Sigmoid colon (tissue), 3 donors: ENCODE measurements at regions not wholly inside any gene's neighbourhood (a gene's known extent, or its start where the extent isn't known, plus 50 kb on each side); places are given as distances from the start of the nearest gene placed in this dataset.

Source experiments
- POLR2A ChIP-seq, 2 donors: fragments of 450-650 bp; IDR thresholded peaks; one replicate each; pipeline ENCODE4 v1.6.1; 2016; ENCODE audit warnings: antibody characterized with exemption in 2 of 2, mild to moderate bottlenecking in 2 of 2, moderate library complexity in 2 of 2
- TF ChIP-seq, protein P1 (sequence below), 4 experiments: fragments of 450-650 bp in 3 of 4; fragments of 200-600 bp in 1 of 4; IDR thresholded peaks; one replicate each; pipeline ENCODE4 v1.5.1; 2016 to 2019; ENCODE audit warnings: antibody characterized with exemption in 4 of 4, mild to moderate bottlenecking in 3 of 4, moderate library complexity in 2 of 4

DNA sequence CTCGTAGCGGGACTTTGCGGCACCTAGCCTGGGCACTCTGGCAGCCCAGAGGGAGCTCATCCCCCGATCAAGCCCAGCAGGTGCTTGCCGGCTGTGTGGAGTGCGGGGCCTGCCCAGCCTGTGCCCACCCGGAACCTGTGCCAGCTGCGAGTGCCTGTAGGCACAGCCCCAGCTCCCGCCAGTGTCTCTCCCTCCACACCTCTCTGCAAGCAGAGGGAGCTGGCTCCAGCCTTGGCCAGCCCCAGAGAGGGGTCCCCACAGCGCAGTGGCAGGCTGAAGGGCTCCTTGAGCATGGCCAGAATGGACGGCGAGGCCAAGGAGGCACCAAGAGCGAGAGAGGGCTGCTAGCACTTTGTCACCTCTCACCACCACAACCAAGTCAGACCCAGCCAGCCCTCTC is 55.5 kb upstream of the C1QTNF9B start:
- TF ChIP-seq, protein P1, sequence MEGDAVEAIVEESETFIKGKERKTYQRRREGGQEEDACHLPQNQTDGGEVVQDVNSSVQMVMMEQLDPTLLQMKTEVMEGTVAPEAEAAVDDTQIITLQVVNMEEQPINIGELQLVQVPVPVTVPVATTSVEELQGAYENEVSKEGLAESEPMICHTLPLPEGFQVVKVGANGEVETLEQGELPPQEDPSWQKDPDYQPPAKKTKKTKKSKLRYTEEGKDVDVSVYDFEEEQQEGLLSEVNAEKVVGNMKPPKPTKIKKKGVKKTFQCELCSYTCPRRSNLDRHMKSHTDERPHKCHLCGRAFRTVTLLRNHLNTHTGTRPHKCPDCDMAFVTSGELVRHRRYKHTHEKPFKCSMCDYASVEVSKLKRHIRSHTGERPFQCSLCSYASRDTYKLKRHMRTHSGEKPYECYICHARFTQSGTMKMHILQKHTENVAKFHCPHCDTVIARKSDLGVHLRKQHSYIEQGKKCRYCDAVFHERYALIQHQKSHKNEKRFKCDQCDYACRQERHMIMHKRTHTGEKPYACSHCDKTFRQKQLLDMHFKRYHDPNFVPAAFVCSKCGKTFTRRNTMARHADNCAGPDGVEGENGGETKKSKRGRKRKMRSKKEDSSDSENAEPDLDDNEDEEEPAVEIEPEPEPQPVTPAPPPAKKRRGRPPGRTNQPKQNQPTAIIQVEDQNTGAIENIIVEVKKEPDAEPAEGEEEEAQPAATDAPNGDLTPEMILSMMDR (IDR thresholded peaks at IDR 0.05): no peak
- TF ChIP-seq POLR2A (IDR thresholded peaks at IDR 0.05): no peak
